Neutrophil (primary cell): ENCODE measurements at regions not wholly inside any gene's neighbourhood (a gene's known extent, or its start where the extent isn't known, plus 50 kb on each side); places are given as distances from the start of the nearest gene placed in this dataset.

Experiments used
- H3K27ac ChIP-seq: fragments of 200-600 bp; sonication (generic); 2 replicates; pipeline ENCODE4 v1.5.1; 2016; ENCODE audit warnings: mild to moderate bottlenecking, moderate library complexity
- H3K27me3 ChIP-seq: fragments of 200-600 bp; sonication (generic); 2 replicates; pipeline ENCODE4 v1.6.0; 2016; ENCODE audit warnings: mild to moderate bottlenecking
- H3K36me3 ChIP-seq: fragments of 200-600 bp; sonication (generic); 2 replicates; pipeline ENCODE4 v1.5.1; 2017
- H3K4me1 ChIP-seq, 2 experiments: fragments of 200-600 bp in 1 of 2; sonication (generic) in 1 of 2; 1 replicate in 1 of 2; 2 replicates in 1 of 2; pipeline versions ENCODE4 v1.5.1 to v1.6.1; 2013 to 2016; ENCODE audit warnings: low read depth in 1 of 2, low read length in 1 of 2, mild to moderate bottlenecking in 1 of 2, moderate library complexity in 1 of 2; ENCODE audit not compliant: control insufficient read depth in 1 of 2, insufficient read depth in 1 of 2
- H3K4me3 ChIP-seq, 2 experiments: fragments of 200-600 bp in 1 of 2; sonication (generic) in 1 of 2; 1 replicate in 1 of 2; 2 replicates in 1 of 2; pipeline ENCODE4 v1.5.1; 2013 to 2016; ENCODE audit warnings: low read depth in 1 of 2, low read length in 1 of 2, mild to moderate bottlenecking in 1 of 2, moderate library complexity in 1 of 2
- H3K9me3 ChIP-seq: fragments of 200-600 bp; sonication (generic); 2 replicates; pipeline ENCODE4 v1.5.1; 2016
- TF ChIP-seq, protein P1 (sequence below): fragments of 200-600 bp; sonication (generic); IDR thresholded peaks from 2 replicates; pipeline ENCODE4 v1.5.1; 2016; ENCODE audit warnings: antibody characterized with exemption

DNA sequence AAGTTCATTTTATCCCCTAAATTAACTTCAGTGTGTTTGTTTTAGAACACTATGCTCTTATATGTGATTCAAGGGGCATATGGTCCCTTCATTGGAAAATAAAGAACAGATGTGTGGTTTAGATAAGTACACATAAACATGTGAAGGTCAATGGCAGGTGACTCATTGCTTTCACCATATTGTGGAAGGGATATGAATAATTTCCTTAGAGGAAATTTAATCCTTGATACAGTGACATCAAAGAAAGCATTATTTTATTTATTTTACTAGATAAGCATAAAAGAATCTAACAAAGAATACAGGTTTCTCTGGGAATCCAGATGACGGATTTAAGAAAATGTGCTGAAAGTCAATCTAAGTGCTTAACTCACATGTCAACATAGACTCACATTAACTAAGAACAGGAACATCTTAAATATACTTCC is 373.5 kb downstream of the KCTD12 start:
- H3K36me3 ChIP-seq: no peaks in the 10 kb centered on the region
- no peak overlapping the region for H3K27ac ChIP-seq
- no peak overlapping the region for H3K4me3 ChIP-seq
- TF ChIP-seq, protein P1, sequence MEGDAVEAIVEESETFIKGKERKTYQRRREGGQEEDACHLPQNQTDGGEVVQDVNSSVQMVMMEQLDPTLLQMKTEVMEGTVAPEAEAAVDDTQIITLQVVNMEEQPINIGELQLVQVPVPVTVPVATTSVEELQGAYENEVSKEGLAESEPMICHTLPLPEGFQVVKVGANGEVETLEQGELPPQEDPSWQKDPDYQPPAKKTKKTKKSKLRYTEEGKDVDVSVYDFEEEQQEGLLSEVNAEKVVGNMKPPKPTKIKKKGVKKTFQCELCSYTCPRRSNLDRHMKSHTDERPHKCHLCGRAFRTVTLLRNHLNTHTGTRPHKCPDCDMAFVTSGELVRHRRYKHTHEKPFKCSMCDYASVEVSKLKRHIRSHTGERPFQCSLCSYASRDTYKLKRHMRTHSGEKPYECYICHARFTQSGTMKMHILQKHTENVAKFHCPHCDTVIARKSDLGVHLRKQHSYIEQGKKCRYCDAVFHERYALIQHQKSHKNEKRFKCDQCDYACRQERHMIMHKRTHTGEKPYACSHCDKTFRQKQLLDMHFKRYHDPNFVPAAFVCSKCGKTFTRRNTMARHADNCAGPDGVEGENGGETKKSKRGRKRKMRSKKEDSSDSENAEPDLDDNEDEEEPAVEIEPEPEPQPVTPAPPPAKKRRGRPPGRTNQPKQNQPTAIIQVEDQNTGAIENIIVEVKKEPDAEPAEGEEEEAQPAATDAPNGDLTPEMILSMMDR: no peak
- H3K4me1 ChIP-seq: no peaks in the 10 kb centered on the region
- H3K9me3 ChIP-seq: no peaks in the 10 kb centered on the region
- no peaks in the 10 kb centered on the region for H3K27me3 ChIP-seq

DNA sequence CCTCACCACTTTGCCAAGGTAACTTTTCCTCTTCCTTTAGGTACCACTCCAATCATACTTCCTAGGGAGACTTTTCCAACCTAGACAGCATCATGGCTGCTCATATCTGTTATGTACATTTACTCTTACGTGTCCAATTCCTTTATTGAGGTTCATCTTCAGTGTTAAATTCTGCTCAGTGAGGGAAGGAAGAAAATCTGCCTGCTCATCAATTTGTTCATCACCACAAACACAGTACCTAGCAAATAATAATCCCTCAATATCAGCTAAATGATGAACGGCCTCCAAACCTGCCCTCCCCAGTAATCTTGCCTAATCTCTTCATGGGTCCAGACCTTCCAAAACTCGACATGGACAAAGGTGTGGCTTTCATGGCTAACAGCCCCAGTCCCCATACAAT is 380.8 kb downstream of the KCTD12 start:
- H3K4me3 ChIP-seq: no peak overlapping the region
- H3K27ac ChIP-seq: no peak overlapping the region
- H3K4me1 ChIP-seq: no peaks in the 10 kb centered on the region
- no peaks in the 10 kb centered on the region for H3K36me3 ChIP-seq
- TF ChIP-seq, protein P1: no peak
- H3K9me3 ChIP-seq: no peaks in the 10 kb centered on the region
- no peaks in the 10 kb centered on the region for H3K27me3 ChIP-seq

DNA sequence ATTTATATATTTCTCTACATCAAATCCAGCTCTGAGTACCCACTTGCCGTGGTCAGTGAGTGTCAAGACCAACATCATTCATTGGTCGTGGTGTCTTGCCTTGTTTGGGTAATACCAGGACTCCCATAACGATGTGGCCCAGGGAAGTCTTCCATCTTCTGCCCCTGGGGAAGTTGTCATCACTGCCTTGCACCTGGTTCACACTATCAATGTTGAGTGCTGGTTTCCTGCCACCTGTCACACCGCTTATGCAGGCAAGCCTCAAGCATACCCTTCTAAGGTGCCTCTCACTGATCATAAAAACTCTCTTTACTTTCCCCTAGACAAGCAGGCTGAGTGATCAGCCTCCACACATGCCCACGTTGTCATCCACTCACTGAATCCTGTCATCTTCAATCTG is 382.4 kb downstream of the KCTD12 start:
- Histone ChIP-seq H3K27me3 (no peaks in the 10 kb centered on the region), H3K4me3 (no peak overlapping the region), H3K9me3 (no peaks in the 10 kb centered on the region), H3K4me1 (peaks cover 0 to under 1% of the 10 kb centered on the region in 2 experiments), H3K36me3 (no peaks in the 10 kb centered on the region), H3K27ac (no peak overlapping the region)
- TF ChIP-seq, protein P1: no peak

DNA sequence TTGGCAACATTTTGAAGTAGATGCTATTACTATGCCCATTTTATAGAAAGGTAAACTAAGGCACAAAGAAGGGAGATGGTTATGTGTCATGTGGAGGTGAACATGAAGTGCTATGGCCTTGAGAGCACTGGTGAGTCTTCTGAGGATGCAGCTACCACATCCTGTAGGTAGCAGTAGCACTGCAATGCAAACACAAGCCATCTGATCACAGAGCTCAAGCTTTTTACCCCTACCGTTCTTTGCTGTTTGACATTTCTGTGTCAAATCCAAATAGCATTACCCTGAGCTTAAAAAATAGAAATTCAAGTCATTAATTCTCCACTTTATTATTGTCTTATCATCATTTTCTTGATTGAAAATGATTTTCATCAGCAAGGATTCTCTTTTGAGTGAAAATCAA is 382.9 kb downstream of the KCTD12 start:
- Histone ChIP-seq H3K27me3 (no peaks in the 10 kb centered on the region), H3K36me3 (no peaks in the 10 kb centered on the region), H3K9me3 (no peaks in the 10 kb centered on the region), H3K27ac (no peak overlapping the region), H3K4me3 (no peak overlapping the region), H3K4me1 (peaks cover 0 to 5% of the 10 kb centered on the region in 2 experiments)
- TF ChIP-seq, protein P1: no peak

DNA sequence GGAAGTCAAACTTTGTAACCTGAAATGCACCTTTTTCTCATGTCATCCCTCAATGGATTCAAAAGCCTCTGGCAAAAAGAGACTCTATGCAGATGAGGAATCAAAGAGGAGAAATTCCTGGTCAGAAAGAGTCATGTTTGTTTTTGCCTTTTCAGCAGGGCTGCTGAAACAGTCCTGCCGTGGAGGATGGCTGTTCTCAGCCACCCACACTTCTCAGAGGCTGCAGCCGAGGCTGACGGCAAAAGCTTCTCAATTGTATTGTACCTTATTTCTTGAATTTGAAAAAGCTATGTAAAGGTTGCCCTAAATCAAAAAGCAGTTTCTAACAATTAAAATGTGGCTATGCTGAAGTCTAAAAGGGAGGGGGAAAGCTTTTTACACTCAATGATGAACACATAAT is 385.3 kb downstream of the KCTD12 start:
- peaks cover 0 to 16% of the 10 kb centered on the region in 2 experiments for H3K4me1 ChIP-seq
- TF ChIP-seq, protein P1: no peak

DNA sequence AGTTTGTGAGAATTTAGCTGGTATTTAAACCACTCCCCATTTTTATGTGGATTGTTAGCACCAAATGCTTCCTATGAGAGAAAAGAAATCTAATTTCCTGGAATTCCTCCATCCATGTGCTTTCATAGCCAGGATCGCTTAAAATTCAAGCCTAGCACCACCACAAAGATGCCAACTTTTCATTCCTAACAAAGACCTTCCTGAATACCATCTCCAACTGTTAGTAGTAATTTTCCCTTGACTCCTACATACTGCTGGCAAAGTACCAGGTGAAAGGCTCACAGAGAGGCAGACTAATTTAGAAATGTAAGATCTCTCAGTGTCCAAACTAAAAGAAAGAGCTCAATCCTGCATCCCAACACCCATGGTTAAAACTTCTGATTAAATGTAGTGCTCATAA is 386.3 kb downstream of the KCTD12 start:
- no peaks in the 10 kb centered on the region for H3K9me3 ChIP-seq
- no peaks in the 10 kb centered on the region for H3K27me3 ChIP-seq
- H3K4me3 ChIP-seq: no peak overlapping the region
- H3K36me3 ChIP-seq: no peaks in the 10 kb centered on the region
- no peak overlapping the region for H3K27ac ChIP-seq
- TF ChIP-seq, protein P1: no peak
- H3K4me1 ChIP-seq: peaks cover 0 to 16% of the 10 kb centered on the region in 2 experiments

More for the DNA sequence above, 385.3 kb downstream of the KCTD12 start:
- no peak overlapping the region for H3K4me3 ChIP-seq
- H3K9me3 ChIP-seq: no peaks in the 10 kb centered on the region
- H3K27ac ChIP-seq: no peak overlapping the region
- H3K27me3 ChIP-seq: no peaks in the 10 kb centered on the region
- H3K36me3 ChIP-seq: no peaks in the 10 kb centered on the region
